ENCODE measurements at regions not wholly inside any gene's neighbourhood (a gene's known extent, or its start where the extent isn't known, plus 50 kb on each side); places are given as distances from the start of the nearest gene placed in this dataset.

DNA sequence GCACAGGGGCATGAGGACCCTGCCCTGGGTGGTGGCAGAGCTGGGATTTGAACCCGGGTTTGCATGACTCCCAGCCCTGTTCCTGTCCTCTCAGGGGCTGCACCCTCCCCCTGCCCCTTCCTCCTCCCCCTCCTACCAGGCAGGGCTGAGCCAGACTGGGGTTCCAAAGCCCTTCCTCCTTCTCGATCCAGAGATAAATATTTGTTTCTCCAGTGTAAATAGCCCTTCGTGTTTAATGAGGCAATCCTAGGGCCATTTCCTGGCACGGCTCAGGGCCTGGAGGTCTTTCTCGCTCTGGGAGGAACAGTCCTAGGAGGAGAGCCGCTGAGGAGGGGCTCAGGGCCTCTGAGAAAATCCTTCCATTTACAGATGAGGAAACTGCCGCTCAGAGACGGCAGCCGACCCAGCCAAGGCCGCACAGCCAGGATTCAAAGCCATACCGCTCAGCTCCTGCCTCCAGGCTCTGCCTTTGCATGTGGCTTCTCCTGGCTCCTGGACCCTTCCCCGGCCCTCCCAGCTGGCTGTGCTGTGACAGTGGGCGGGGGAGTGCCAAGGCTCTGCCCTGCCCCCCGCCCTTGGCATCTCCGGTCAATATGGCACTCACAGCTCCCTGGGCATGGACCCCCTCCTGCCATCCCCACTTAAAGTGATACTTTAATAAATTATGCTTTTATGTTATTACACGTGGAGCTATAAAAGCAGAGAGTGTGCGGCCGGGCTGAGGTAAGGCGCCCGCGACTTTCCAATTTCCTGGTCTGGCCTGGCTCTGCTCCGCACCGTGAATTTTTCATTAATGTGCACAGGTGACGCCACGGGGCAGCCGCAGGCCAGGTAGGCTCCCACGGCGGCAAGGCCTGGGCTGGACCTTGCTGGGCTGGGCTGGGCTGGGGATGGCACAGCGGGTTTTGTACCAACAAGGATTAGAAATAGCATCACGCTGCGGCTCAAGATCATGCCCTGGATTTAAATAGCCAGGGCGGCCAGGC, 114.7 kb upstream of the WNT4 start:
- TF ChIP-seq POLR2AphosphoS5 (IDR thresholded peaks at IDR 0.05; ENCODE audit: low read depth): no peak
- TF ChIP-seq, protein P1, sequence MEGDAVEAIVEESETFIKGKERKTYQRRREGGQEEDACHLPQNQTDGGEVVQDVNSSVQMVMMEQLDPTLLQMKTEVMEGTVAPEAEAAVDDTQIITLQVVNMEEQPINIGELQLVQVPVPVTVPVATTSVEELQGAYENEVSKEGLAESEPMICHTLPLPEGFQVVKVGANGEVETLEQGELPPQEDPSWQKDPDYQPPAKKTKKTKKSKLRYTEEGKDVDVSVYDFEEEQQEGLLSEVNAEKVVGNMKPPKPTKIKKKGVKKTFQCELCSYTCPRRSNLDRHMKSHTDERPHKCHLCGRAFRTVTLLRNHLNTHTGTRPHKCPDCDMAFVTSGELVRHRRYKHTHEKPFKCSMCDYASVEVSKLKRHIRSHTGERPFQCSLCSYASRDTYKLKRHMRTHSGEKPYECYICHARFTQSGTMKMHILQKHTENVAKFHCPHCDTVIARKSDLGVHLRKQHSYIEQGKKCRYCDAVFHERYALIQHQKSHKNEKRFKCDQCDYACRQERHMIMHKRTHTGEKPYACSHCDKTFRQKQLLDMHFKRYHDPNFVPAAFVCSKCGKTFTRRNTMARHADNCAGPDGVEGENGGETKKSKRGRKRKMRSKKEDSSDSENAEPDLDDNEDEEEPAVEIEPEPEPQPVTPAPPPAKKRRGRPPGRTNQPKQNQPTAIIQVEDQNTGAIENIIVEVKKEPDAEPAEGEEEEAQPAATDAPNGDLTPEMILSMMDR (conservative IDR thresholded peaks at IDR 0.05; ENCODE audit: low read depth in 2 of 2): no peak
- TF ChIP-seq, protein P2, sequence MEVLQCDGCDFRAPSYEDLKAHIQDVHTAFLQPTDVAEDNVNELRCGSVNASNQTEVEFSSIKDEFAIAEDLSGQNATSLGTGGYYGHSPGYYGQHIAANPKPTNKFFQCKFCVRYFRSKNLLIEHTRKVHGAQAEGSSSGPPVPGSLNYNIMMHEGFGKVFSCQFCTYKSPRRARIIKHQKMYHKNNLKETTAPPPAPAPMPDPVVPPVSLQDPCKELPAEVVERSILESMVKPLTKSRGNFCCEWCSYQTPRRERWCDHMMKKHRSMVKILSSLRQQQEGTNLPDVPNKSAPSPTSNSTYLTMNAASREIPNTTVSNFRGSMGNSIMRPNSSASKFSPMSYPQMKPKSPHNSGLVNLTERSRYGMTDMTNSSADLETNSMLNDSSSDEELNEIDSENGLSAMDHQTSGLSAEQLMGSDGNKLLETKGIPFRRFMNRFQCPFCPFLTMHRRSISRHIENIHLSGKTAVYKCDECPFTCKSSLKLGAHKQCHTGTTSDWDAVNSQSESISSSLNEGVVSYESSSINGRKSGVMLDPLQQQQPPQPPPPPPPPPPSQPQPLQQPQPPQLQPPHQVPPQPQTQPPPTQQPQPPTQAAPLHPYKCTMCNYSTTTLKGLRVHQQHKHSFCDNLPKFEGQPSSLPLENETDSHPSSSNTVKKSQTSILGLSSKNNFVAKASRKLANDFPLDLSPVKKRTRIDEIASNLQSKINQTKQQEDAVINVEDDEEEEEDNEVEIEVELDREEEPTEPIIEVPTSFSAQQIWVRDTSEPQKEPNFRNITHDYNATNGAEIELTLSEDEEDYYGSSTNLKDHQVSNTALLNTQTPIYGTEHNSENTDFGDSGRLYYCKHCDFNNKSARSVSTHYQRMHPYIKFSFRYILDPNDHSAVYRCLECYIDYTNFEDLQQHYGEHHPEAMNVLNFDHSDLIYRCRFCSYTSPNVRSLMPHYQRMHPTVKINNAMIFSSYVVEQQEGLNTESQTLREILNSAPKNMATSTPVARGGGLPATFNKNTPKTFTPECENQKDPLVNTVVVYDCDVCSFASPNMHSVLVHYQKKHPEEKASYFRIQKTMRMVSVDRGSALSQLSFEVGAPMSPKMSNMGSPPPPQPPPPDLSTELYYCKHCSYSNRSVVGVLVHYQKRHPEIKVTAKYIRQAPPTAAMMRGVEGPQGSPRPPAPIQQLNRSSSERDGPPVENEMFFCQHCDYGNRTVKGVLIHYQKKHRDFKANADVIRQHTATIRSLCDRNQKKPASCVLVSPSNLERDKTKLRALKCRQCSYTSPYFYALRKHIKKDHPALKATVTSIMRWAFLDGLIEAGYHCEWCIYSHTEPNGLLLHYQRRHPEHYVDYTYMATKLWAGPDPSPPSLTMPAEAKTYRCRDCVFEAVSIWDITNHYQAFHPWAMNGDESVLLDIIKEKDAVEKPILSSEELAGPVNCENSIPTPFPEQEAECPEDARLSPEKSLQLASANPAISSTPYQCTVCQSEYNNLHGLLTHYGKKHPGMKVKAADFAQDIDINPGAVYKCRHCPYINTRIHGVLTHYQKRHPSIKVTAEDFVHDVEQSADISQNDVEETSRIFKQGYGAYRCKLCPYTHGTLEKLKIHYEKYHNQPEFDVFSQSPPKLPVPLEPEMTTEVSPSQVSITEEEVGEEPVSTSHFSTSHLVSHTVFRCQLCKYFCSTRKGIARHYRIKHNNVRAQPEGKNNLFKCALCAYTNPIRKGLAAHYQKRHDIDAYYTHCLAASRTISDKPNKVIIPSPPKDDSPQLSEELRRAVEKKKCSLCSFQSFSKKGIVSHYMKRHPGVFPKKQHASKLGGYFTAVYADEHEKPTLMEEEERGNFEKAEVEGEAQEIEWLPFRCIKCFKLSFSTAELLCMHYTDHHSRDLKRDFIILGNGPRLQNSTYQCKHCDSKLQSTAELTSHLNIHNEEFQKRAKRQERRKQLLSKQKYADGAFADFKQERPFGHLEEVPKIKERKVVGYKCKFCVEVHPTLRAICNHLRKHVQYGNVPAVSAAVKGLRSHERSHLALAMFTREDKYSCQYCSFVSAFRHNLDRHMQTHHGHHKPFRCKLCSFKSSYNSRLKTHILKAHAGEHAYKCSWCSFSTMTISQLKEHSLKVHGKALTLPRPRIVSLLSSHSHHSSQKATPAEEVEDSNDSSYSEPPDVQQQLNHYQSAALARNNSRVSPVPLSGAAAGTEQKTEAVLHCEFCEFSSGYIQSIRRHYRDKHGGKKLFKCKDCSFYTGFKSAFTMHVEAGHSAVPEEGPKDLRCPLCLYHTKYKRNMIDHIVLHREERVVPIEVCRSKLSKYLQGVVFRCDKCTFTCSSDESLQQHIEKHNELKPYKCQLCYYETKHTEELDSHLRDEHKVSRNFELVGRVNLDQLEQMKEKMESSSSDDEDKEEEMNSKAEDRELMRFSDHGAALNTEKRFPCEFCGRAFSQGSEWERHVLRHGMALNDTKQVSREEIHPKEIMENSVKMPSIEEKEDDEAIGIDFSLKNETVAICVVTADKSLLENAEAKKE (CRISPR knock-in tag; IDR thresholded peaks at IDR 0.05): no peak
- TF ChIP-seq STAT1 (IDR thresholded peaks at IDR 0.05; ENCODE audit: unreplicated experiment): no peak
- no peak for TF ChIP-seq ZNF114 (CRISPR knock-in tag; IDR thresholded peaks at IDR 0.05)
- no peak for TF ChIP-seq JUNB (IDR thresholded peaks at IDR 0.05; ENCODE audit: unreplicated experiment)
- no peak for TF ChIP-seq EZH2 (IDR thresholded peaks at IDR 0.05; ENCODE audit: low read depth, unreplicated experiment)
- TF ChIP-seq, protein P3, sequence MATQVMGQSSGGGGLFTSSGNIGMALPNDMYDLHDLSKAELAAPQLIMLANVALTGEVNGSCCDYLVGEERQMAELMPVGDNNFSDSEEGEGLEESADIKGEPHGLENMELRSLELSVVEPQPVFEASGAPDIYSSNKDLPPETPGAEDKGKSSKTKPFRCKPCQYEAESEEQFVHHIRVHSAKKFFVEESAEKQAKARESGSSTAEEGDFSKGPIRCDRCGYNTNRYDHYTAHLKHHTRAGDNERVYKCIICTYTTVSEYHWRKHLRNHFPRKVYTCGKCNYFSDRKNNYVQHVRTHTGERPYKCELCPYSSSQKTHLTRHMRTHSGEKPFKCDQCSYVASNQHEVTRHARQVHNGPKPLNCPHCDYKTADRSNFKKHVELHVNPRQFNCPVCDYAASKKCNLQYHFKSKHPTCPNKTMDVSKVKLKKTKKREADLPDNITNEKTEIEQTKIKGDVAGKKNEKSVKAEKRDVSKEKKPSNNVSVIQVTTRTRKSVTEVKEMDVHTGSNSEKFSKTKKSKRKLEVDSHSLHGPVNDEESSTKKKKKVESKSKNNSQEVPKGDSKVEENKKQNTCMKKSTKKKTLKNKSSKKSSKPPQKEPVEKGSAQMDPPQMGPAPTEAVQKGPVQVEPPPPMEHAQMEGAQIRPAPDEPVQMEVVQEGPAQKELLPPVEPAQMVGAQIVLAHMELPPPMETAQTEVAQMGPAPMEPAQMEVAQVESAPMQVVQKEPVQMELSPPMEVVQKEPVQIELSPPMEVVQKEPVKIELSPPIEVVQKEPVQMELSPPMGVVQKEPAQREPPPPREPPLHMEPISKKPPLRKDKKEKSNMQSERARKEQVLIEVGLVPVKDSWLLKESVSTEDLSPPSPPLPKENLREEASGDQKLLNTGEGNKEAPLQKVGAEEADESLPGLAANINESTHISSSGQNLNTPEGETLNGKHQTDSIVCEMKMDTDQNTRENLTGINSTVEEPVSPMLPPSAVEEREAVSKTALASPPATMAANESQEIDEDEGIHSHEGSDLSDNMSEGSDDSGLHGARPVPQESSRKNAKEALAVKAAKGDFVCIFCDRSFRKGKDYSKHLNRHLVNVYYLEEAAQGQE (IDR thresholded peaks at IDR 0.05; ENCODE audit: unreplicated experiment): no peak
- TF ChIP-seq ZNF331 (CRISPR knock-in tag; IDR thresholded peaks at IDR 0.05; ENCODE audit: low read depth): no peak
- no peaks in the 10 kb centered on the region for H3K36me3 ChIP-seq (ENCODE audit: insufficient read depth)
- Mint-ChIP-seq H3K27ac (peak overlapping the region; percentile 27; the same call in 1 of the 2 replicates), H3K9me3 (no peaks in the 10 kb centered on the region; the same call in 2 of the 3 replicates), H3K4me1 (peaks cover 63% of the 10 kb centered on the region), H3K36me3 (ENCODE audit: low read depth) (no peaks in the 10 kb centered on the region), H3K4me3 (no peak overlapping the region), H3K27me3 (ENCODE audit: insufficient read depth, low read depth, poor library complexity) (peaks cover 24% of the 10 kb centered on the region)
- no peaks in the 10 kb centered on the region for H3K79me2 ChIP-seq (replicated peaks; ENCODE audit: insufficient read depth)
- H3K9me2 ChIP-seq (ENCODE audit: insufficient read depth): no peaks in the 10 kb centered on the region
- H2AFZ ChIP-seq: no peak overlapping the region
- no peaks in the 10 kb centered on the region for H3F3A ChIP-seq (replicated peaks; ENCODE audit: low read depth)
- no peaks in the 10 kb centered on the region for H3K27me3 ChIP-seq (ENCODE audit: insufficient read depth)
- H4K20me1 ChIP-seq (replicated peaks; ENCODE audit: insufficient read depth): no peaks in the 10 kb centered on the region
- no peak overlapping the region for H3K4me2 ChIP-seq
- DNase-seq (ENCODE audit: low spot score): no peak
- H3K4me3 ChIP-seq: no peak overlapping the region
- no peak overlapping the region for H3K27ac ChIP-seq (ENCODE audit: low read depth)
- no peak for ATAC-seq
- H3K4me1 ChIP-seq (ENCODE audit: insufficient read depth): peaks cover 20% of the 10 kb centered on the region; the same call in 1 of the 2 replicates
